ENCODE measurements at regions not wholly inside any gene's neighbourhood (a gene's known extent, or its start where the extent isn't known, plus 50 kb on each side); places are given as distances from the start of the nearest gene placed in this dataset.
"Not testable (repeated sequence)": the region's sequence is repeated elsewhere in the genome, so short reads cannot be mapped to it uniquely, and the experiment has no call there.

DNA sequence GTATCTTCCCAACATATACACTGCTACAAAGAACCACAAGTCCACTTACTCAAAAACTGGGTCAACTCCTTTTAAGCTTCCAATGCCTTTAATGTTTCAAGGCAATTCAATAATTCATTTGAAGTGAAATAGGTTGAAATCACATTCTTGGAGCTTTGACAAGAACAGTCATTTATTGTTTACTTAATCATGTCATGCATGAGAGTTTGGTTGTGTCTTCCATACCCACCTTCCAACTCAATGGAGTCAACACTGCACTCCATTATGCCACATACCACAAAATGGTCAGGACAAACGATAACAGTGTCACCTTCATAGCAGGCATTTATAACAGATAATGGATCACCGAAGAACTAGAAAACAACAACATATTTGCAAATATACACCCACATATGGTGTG is 506.3 kb downstream of the UQCRFS1 start:
- DNase-seq (ENCODE audit: low spot score in 2 of 2), result no peak
- no peak for FAIRE-seq

DNA sequence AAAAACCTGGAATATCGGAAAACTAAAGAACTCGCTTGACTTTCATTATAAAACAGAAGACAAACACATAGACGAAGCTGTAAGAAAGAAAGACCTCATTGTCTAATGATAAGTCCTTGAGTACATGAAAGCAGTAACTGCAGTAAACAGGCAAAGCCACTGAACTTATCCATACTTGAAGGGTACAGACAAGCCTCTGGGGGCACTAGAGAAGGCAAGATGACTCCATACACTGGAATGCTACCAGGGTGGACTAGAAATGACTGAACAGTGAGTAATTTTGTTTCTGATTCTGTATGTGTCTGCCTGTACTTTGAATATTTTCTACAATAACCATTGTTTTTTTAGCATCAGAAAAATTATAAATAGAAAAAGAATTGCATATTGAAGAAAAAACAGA is 507.9 kb downstream of the UQCRFS1 start:
- DNase-seq (ENCODE audit: low spot score in 2 of 2), result no peak
- no peak for FAIRE-seq

- no peak for DNase-seq (ENCODE audit: low spot score in 2 of 2)
- FAIRE-seq, result no peak
Measured at GRCh38 chr19:28703400-28703956, 509.5 kb downstream of the UQCRFS1 start.

DNA sequence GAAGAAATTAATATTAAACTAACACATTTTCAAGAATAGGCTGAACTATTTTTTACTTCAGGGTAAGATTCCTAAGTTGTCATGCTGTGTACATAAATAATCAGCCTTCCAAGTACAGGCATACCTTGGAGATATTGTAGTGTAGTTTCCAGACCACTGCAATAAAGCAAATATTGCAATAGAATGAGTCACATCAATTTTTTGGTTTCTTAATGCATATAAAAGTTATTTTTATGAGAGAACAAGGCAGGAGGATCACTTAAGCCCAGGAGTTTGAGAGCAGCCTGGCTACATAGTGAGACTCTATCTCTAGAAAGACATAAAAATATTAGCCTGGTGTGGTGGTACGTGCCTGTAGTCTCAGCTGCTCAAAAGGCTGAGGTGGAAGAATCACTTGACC is 511.5 kb downstream of the UQCRFS1 start:
- no peak for DNase-seq (ENCODE audit: low spot score in 2 of 2)
- no peak for FAIRE-seq

DNA sequence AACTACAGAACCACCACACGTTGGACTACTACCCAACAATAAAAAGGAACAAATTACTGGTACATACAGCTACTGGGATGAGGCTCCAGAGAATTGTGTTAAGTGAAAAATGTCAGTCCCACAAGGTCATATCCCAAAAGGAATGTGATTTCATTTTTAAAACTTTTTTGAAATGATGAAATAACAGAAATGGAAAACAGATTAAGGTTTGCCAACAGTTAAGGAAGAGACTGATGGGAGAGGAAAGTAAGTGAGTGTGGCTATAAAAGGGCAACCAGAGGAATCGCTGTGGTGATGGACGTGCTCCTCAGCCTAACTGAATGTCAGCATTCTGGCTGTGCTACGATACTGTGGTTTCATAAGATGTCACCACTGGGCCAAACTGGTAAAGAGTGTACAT is 512.8 kb downstream of the UQCRFS1 start:
- DNase-seq (ENCODE audit: low spot score in 2 of 2), result no peak
- no peak for FAIRE-seq

DNA sequence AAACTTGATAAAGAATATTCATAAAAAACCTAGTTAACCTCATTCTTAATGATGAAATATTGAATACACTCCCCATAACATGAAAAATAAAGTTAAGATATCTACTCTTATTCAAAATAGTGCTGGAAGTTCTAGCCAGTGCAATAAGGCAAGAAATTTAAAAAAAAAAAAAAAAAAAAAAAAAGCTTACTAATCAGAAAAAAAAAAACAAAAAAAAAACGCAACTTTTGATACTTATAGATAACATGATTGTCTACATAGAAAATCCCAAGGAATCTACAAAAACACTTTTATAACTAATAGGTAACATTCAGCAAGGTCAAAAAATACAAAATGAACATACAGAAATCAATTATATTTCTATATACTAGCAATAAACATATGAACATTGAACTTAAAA is 515.6 kb downstream of the UQCRFS1 start:
- DNase-seq (ENCODE audit: low spot score in 2 of 2), result no peak
- peak; percentile 79 for FAIRE-seq

DNA sequence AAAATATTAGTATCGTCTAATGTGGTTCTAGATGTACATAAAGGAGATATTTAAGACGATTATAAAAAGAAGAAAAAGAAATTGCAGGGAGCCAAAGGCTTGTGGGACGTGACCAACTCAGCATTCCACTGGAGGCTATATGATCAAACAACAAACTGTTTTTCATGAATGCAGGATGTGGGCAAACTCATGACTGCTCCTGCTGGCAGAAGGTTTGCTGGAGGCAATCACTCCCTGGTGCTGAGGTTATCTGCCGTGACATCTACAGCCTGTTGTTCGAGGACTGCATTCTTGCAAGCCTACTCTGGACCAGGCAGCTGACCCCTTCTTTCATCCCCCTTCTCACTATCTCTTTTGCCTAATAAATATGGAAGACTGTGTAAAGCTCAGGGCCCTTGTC is 518.1 kb downstream of the UQCRFS1 start:
- no peak for DNase-seq (ENCODE audit: low spot score in 2 of 2)

DNA sequence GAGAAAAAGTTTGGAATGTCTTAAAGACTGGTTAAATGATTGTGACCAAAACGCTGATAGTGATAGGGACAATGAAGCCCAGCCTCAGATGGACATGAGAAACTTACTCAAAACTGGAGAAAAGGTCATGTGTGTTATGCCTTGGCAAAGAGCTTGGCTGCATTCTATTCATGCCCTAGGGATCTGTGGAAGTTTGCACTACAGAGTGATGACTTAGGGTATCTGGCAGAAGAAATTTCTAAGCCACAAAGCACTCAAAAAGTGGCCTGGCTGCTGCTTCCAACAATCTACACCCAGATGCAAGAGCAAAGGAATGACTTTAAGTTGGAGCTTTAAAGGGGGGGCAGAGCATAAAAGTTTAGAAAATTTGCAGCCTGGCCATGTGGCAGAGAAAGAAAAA is 521.3 kb downstream of the UQCRFS1 start:
- FAIRE-seq (no peak), DNase-seq (ENCODE audit: low spot score in 2 of 2) (no peak)

More for the DNA sequence above, 518.1 kb downstream of the UQCRFS1 start:
- FAIRE-seq, result no peak

GRCh38 chr19:28689464-28689863 is 523.5 kb downstream of the UQCRFS1 start:
- DNase-seq (ENCODE audit: low spot score in 2 of 2); FAIRE-seq: not testable (repeated sequence)

- DNase-seq (ENCODE audit: low spot score in 2 of 2), result peak in 1 of 2 donors; percentile 1
- FAIRE-seq, result no peak
Measured at GRCh38 chr19:28687296-28687695, 525.7 kb downstream of the UQCRFS1 start.

DNA sequence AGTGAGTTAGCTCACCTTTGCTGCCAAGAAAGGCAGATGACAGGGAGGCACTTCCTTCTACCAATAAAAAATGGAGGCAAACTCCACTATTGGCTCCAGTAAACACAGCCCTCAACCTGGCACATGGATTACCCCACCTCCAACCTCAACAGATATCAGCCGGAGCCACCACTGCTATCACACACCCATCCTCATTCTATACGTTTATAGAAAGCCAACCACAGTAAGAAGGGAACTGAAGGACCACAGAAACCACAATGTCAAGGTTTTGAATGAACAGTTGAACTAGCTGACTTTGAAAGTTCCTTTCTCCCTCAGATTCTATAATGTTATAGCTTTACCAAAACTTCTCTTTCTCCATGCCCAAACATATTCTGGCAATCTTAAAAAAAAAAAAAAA is 526.2 kb downstream of the UQCRFS1 start:
- DNase-seq (ENCODE audit: low spot score in 2 of 2), result no peak
- no peak for FAIRE-seq

- DNase-seq (ENCODE audit: low spot score in 2 of 2) (no peak), FAIRE-seq (no peak)
Measured at GRCh38 chr19:28685802-28686201, 527.1 kb downstream of the UQCRFS1 start.

GRCh38 chr19:28685077-28685476 is 527.9 kb downstream of the UQCRFS1 start:
- FAIRE-seq, result not testable (repeated sequence)

GRCh38 chr19:28680111-28680510 is 532.8 kb downstream of the UQCRFS1 start:
- FAIRE-seq (no peak), DNase-seq (ENCODE audit: low spot score in 2 of 2) (no peak)

More at GRCh38 chr19:28685077-28685476, 527.9 kb downstream of the UQCRFS1 start:
- DNase-seq (ENCODE audit: low spot score in 2 of 2), result not testable (repeated sequence)

- FAIRE-seq (no peak), DNase-seq (ENCODE audit: low spot score in 2 of 2) (no peak)
Measured at GRCh38 chr19:28670836-28671235, 542.1 kb downstream of the UQCRFS1 start.

- FAIRE-seq, result no peak
- no peak for DNase-seq (ENCODE audit: low spot score in 2 of 2)
Measured at GRCh38 chr19:28669804-28670203, 543.1 kb downstream of the UQCRFS1 start.

- no peak for FAIRE-seq
- DNase-seq (ENCODE audit: low spot score in 2 of 2), result no peak
Measured at GRCh38 chr19:28667348-28667977, 545.5 kb downstream of the UQCRFS1 start.

- FAIRE-seq, result no peak
- DNase-seq (ENCODE audit: low spot score in 2 of 2), result no peak
Measured at GRCh38 chr19:28665748-28666147, 547.2 kb downstream of the UQCRFS1 start.

GRCh38 chr19:28656644-28657043 is 556.3 kb downstream of the UQCRFS1 start:
- DNase-seq (ENCODE audit: low spot score in 2 of 2) (no peak), FAIRE-seq (no peak)

DNA sequence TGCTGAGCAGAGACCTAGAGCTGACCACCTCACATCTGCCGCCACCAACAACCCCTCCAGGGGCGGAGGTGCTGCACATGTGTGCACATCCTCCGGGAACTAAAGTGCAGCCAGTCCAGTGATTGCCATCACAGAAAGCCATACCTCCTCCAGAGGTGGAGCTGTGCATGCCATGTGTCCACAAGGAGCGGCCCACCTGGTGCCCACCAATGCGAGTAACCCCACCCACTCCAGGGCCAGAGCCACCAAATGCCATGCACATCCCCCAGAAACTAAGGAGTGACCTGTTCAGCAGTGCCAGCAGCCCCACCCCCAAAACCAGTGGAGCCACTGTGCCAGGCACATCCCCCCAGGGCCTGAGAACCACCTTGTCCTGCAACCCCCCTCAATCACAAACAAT is 557.9 kb downstream of the UQCRFS1 start:
- DNase-seq (ENCODE audit: low spot score in 2 of 2) (no peak), FAIRE-seq (no peak)

- DNase-seq (ENCODE audit: low spot score in 2 of 2), result no peak
- no peak for FAIRE-seq
Measured at GRCh38 chr19:28652765-28653164, 560.2 kb downstream of the UQCRFS1 start.

DNA sequence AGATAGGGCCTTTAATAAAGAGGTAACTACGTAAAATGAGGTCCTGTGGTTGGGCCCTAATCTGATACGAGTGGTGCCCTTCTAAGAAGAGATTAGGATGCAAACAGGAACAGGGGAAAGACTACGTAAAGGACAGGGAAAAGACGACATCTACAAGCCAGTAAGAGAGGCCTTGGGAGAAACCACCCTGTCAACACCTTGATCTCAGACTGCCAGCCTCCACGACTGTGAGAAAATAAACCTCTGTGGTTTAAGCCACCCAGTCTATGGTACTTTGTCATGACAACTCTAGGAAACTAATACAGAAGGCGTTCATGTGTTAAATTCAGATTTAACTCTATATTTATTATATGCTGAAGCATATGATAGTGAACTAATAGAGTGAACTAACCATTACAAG is 566.3 kb downstream of the UQCRFS1 start:
- FAIRE-seq (no peak), DNase-seq (ENCODE audit: low spot score in 2 of 2) (no peak)

Measured in frontal cortex (tissue), 3 donors.